Uterus (tissue), 3 donors: ENCODE measurements at regions not wholly inside any gene's neighbourhood (a gene's known extent, or its start where the extent isn't known, plus 50 kb on each side); places are given as distances from the start of the nearest gene placed in this dataset.
"Not testable (repeated sequence)": the region's sequence is repeated elsewhere in the genome, so short reads cannot be mapped to it uniquely, and the experiment has no call there.

Experiments
- DNase-seq, 2 donors: peaks; one replicate each; pipeline ENCODE4 v3.0.0-alpha.2; 2019 to 2020
- H3K27ac ChIP-seq, 2 donors: fragments of 200-600 bp; sonication (generic); 1 replicate in 1 of 2; 2 replicates in 1 of 2; pipeline ENCODE4 v1.5.1; 2016 to 2018
- H3K27me3 ChIP-seq, 2 donors: fragments of 200-600 bp; sonication (generic); one replicate each; pipeline ENCODE4 v1.5.1; 2018 to 2019; ENCODE audit warnings: control low read depth in 1 of 2
- H3K36me3 ChIP-seq, 2 donors: fragments of 200-600 bp; sonication (generic); one replicate each; pipeline ENCODE4 v1.5.1; 2019; ENCODE audit warnings: control low read depth in 1 of 2
- H3K4me1 ChIP-seq, 2 donors: fragments of 200-600 bp; sonication (generic); one replicate each; pipeline ENCODE4 v1.5.1; 2018 to 2019; ENCODE audit warnings: control low read depth in 1 of 2
- H3K4me3 ChIP-seq, 2 donors: fragments of 200-600 bp; sonication (generic); 1 replicate in 1 of 2; 2 replicates in 1 of 2; pipeline ENCODE4 v1.5.1; 2018 to 2019; ENCODE audit warnings: mild to moderate bottlenecking in 1 of 2
- H3K9me3 ChIP-seq, 2 donors: fragments of 200-600 bp; sonication (generic); one replicate each; pipeline ENCODE4 v1.5.1; 2019; ENCODE audit warnings: control low read depth in 1 of 2
- POLR2A ChIP-seq, 2 donors: fragments of 450-650 bp; IDR thresholded peaks; one replicate each; pipeline ENCODE4 v1.6.1; 2016; ENCODE audit warnings: antibody characterized with exemption in 2 of 2, mild to moderate bottlenecking in 1 of 2, moderate library complexity in 1 of 2
- intact Hi-C: fragments of 100-400 bp; cut with DNase I; formaldehyde crosslinking; loops from one replicate; pipeline ENCODE4 v1.15.1; 2023; ENCODE audit warnings: low total_unique reads
- TF ChIP-seq, protein P1 (sequence below), 4 experiments: fragments of 200-600 bp in 2 of 4; fragments of 450-650 bp in 2 of 4; sonication (generic) in 2 of 4; IDR thresholded peaks; one replicate each; pipeline ENCODE4 v1.5.1; 2016 to 2019; ENCODE audit warnings: antibody characterized with exemption in 4 of 4, mild to moderate bottlenecking in 2 of 4, moderate library complexity in 1 of 4
- donor health status: DM: yes; HTN: yes; CAD: no.

DNA sequence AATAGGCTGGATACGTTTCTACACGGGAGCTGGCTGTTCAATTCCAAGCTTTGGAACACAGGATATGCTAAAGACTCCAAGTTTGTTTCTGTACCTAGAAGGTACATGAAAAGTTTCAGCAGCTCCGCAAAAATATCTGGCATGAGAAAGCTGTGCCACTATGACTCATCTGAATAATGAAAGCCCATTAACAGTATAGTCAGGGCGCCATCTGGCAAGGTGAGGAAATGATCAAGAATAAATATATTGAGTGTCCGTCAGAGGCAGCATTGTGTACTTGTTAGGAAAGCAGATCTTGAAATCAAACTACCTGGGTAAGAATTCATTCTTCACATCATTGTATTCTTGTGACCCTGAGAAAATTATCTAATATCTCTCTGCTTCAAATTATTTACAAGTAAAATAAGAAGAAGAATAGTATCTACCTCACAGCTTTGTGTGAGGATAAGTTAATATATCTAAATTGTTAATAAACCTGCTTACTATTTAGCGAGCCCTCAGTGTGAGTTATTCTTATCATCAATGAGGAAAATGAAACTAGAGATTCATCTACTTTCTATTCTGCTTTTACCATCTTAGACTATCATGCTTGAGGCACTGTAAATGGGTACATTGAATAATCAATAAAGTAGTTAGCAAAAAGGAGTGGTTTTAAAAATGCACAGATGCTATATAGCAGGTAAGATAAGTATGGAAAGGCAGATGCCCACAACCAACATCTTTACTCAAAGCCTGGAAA, 53.5 kb downstream of the FSCB start:
- Histone ChIP-seq H3K27me3 (no peaks in the 10 kb centered on the region), H3K9me3 (no peaks in the 10 kb centered on the region), H3K4me1 (no peaks in the 10 kb centered on the region), H3K27ac (no peak overlapping the region), H3K36me3 (no peaks in the 10 kb centered on the region), H3K4me3 (no peak overlapping the region)
- TF ChIP-seq, protein P1, sequence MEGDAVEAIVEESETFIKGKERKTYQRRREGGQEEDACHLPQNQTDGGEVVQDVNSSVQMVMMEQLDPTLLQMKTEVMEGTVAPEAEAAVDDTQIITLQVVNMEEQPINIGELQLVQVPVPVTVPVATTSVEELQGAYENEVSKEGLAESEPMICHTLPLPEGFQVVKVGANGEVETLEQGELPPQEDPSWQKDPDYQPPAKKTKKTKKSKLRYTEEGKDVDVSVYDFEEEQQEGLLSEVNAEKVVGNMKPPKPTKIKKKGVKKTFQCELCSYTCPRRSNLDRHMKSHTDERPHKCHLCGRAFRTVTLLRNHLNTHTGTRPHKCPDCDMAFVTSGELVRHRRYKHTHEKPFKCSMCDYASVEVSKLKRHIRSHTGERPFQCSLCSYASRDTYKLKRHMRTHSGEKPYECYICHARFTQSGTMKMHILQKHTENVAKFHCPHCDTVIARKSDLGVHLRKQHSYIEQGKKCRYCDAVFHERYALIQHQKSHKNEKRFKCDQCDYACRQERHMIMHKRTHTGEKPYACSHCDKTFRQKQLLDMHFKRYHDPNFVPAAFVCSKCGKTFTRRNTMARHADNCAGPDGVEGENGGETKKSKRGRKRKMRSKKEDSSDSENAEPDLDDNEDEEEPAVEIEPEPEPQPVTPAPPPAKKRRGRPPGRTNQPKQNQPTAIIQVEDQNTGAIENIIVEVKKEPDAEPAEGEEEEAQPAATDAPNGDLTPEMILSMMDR (IDR thresholded peaks at IDR 0.05): no peak
- no peak for TF ChIP-seq POLR2A (IDR thresholded peaks at IDR 0.05)
- DNase-seq: no peak
- intact Hi-C loops: no loop called here

DNA sequence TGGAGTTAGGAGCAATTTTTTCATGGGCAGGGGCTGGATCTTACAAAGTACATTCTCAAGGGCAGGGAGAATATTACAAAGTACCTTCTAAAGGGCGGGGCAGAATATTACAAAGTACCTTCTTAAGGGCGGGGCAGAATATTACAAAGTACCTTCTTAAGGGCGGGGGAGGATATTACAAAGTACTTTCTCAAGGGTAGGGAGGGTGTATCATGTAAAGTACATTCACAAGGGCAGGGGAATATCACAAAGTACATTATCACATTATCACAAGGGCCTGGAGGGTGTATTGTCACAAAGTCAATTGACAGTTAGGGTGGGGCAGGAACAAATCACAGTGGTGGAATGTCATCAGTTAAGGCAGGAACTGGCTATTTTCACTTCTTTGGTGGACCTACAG, 56.9 kb downstream of the FSCB start:
- not testable (repeated sequence) for H3K27me3 ChIP-seq, H3K4me1 ChIP-seq

DNA sequence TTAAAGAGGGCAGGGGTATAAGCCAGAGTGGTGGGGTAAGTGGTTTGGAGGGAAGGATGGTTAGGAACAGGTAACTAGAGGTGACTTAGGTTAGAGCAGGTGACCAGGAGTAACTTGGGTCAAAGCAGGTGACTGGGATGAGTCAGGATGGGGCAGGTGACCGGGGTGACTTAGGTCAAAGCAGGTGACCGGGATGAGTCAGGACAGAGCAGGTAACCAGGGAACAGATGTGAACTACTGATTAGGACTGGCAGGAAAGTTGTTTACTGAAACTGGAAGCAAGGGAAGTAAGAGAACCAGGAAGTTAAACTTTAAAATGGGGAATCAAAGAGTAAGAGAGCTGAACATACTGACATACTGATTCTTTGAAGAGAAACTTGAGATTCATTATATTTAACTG, 57.4 kb downstream of the FSCB start:
- DNase-seq: no peak
- no peak overlapping the region for H3K27ac ChIP-seq
- TF ChIP-seq, protein P1 (IDR thresholded peaks at IDR 0.05): no peak
- no peak for TF ChIP-seq POLR2A (IDR thresholded peaks at IDR 0.05)
- H3K4me1 ChIP-seq: no peaks in the 10 kb centered on the region
- H3K9me3 ChIP-seq: peaks cover 0 to 3% of the 10 kb centered on the region in 2 donors
- H3K4me3 ChIP-seq: no peak overlapping the region
- intact Hi-C loops: no loop called here
- H3K27me3 ChIP-seq: no peaks in the 10 kb centered on the region
- H3K36me3 ChIP-seq: no peaks in the 10 kb centered on the region

More for the DNA sequence above, 56.9 kb downstream of the FSCB start:
- H3K9me3 ChIP-seq, H3K27ac ChIP-seq, intact Hi-C loops, DNase-seq, H3K4me3 ChIP-seq, H3K36me3 ChIP-seq: not testable (repeated sequence)

DNA sequence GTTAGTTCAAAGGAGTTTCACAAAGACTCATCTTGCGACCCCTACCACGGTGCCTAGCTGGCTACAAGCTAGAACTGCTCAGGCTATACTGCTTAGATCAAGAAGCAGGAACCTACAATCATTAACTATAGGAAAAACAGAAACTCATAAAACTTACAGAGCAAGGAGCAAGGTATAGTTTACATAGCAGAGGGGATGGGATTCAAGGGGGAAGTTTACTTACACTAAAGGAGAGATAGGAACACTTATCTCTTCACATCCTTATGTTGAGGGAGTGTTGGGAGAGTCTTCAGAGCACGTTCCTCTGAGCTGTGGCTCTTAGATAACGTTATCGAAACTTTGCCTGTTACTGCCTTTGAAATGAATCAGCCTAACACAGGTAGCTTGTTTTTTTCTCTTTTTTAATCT, 58.1 kb downstream of the FSCB start:
- H3K4me3 ChIP-seq: no peak overlapping the region
- no peak for TF ChIP-seq POLR2A (IDR thresholded peaks at IDR 0.05)
- TF ChIP-seq, protein P1 (IDR thresholded peaks at IDR 0.05): no peak

DNA sequence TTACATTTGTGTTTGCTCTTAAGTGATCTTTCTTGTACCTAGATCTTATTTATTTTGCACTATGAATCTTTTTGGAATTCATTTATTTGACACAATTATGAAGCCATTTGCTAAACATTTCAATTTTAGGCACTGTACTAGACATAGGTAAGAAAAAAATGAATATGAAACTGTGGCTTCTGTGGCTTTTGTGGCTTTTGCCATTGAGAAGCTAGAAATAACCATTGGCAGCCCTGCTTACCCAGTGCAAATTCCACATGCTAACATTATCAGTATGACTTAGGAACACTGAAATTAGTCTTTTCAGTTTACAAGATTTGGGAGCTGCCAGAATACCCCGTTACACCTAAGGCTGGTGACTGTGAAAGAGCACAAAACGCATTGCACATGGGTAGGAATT, 60.1 kb downstream of the FSCB start:
- no peaks in the 10 kb centered on the region for H3K27me3 ChIP-seq
- H3K27ac ChIP-seq: no peak overlapping the region
- no peaks in the 10 kb centered on the region for H3K4me1 ChIP-seq
- no peak overlapping the region for H3K4me3 ChIP-seq
- DNase-seq: no peak
- no peak for TF ChIP-seq POLR2A (IDR thresholded peaks at IDR 0.05)
- TF ChIP-seq, protein P1 (IDR thresholded peaks at IDR 0.05): no peak
- peaks cover 0 to 3% of the 10 kb centered on the region in 2 donors for H3K9me3 ChIP-seq
- intact Hi-C loops: no loop called here
- no peaks in the 10 kb centered on the region for H3K36me3 ChIP-seq

More for the DNA sequence above, 58.1 kb downstream of the FSCB start:
- no peaks in the 10 kb centered on the region for H3K27me3 ChIP-seq
- DNase-seq: no peak
- intact Hi-C loops: no loop called here
- H3K9me3 ChIP-seq: peaks cover 0 to 3% of the 10 kb centered on the region in 2 donors
- no peaks in the 10 kb centered on the region for H3K4me1 ChIP-seq
- H3K27ac ChIP-seq: no peak overlapping the region
- H3K36me3 ChIP-seq: no peaks in the 10 kb centered on the region
